ENCODE measurements at regions not wholly inside any gene's neighbourhood (a gene's known extent, or its start where the extent isn't known, plus 50 kb on each side); places are given as distances from the start of the nearest gene placed in this dataset.

GRCh38 chr3:150080058-150080730, 109.5 kb upstream of the PFN2 start:
- H3K4me2 ChIP-seq (ENCODE audit: low read length) = peak overlapping the region; percentile 43
- ChIA-PET POLR2A (ENCODE audit: unreplicated experiment) (interaction anchor here (1.1 kb wide), 1 partner anchor 104 kb away, joined by 7 read pairs; no protein-coding TSS in a partner anchor), CTCF (interaction anchor here (0.8 kb wide), 1 partner anchor 104 kb away, joined by 3 read pairs; no protein-coding TSS in a partner anchor)
- H3K9me3 ChIP-seq (ENCODE audit: low read length) = peaks cover 8% of the 10 kb centered on the region; the same call in 1 of the 2 replicates
- no peaks in the 10 kb centered on the region for H3K79me2 ChIP-seq (ENCODE audit: low read length)
- H3K4me1 ChIP-seq (ENCODE audit: insufficient read depth, low read length) = peaks cover 56% of the 10 kb centered on the region
- peak overlapping the region; percentile 84 for H3K27ac ChIP-seq (ENCODE audit: low read length)
- ATAC-seq (no peak), DNase-seq (no peak)
- TF ChIP-seq CTCF (conservative IDR thresholded peaks at IDR 0.05; ENCODE audit: low read depth, low read length) (no peak), EZH2 (IDR thresholded peaks at IDR 0.05; ENCODE audit: low read length, unreplicated experiment) (no peak)
- H3K4me3 ChIP-seq (ENCODE audit: low read length) = no peak overlapping the region
- H4K20me1 ChIP-seq (ENCODE audit: low read length) = no peaks in the 10 kb centered on the region
- H3K27me3 ChIP-seq (ENCODE audit: low read length) = no peaks in the 10 kb centered on the region
- H3K9me2 ChIP-seq (replicated peaks; ENCODE audit: low read length) = no peaks in the 10 kb centered on the region
- intact Hi-C loops (cut with micrococcal nuclease) = no loop called here
- peaks cover 5% of the 10 kb centered on the region; the same call in 1 of the 2 replicates for H3K36me3 ChIP-seq (ENCODE audit: low read depth, low read length)
- BruUV-seq (replicated peaks) = no TSS peak
- no peak overlapping the region for H2AFZ ChIP-seq (ENCODE audit: low read length)
- no peak overlapping the region for H3K9ac ChIP-seq (ENCODE audit: low read length)
- H3F3A ChIP-seq (ENCODE audit: low read length, unreplicated experiment) = peaks cover 11% of the 10 kb centered on the region

- Histone ChIP-seq H3K27me3 (ENCODE audit: low read length) (no peaks in the 10 kb centered on the region), H3K9me2 (replicated peaks; ENCODE audit: low read length) (no peaks in the 10 kb centered on the region), H3K79me2 (ENCODE audit: low read length) (no peaks in the 10 kb centered on the region), H3K9ac (ENCODE audit: low read length) (peak overlapping the region; percentile 45), H3F3A (ENCODE audit: low read length, unreplicated experiment) (peaks cover 11% of the 10 kb centered on the region), H2AFZ (ENCODE audit: low read length) (peak overlapping the region; percentile 65), H3K36me3 (ENCODE audit: low read depth, low read length) (peaks cover 5% of the 10 kb centered on the region; the same call in 1 of the 2 replicates), H3K4me1 (ENCODE audit: insufficient read depth, low read length) (peaks cover 59% of the 10 kb centered on the region), H3K4me3 (ENCODE audit: low read length) (no peak overlapping the region), H4K20me1 (ENCODE audit: low read length) (no peaks in the 10 kb centered on the region), H3K4me2 (ENCODE audit: low read length) (peak overlapping the region; percentile 60), H3K9me3 (ENCODE audit: low read length) (peaks cover 8% of the 10 kb centered on the region; the same call in 1 of the 2 replicates), H3K27ac (ENCODE audit: low read length) (peak overlapping the region; percentile 84)
- DNase-seq (peak; percentile 91), ATAC-seq (peak; percentile 74)
- intact Hi-C loops (cut with micrococcal nuclease) = loop anchor here (1.0 to 2.0 kb wide), 3 partner anchors 28 to 108 kb away; partner anchors contain the start of gene PFN2
- BruUV-seq (replicated peaks) = no TSS peak
- ChIA-PET POLR2A (ENCODE audit: unreplicated experiment) (interaction anchor here (0.6 kb wide), 1 partner anchor 109 kb away, joined by 3 read pairs; no protein-coding TSS in a partner anchor), CTCF (no interaction called here)
- TF ChIP-seq CTCF (conservative IDR thresholded peaks at IDR 0.05; ENCODE audit: low read depth, low read length) (no peak), EZH2phosphoT487 (IDR thresholded peaks at IDR 0.05; ENCODE audit: borderline replicate concordance, low read length) (no peak), EZH2 (IDR thresholded peaks at IDR 0.05; ENCODE audit: low read length, unreplicated experiment) (no peak)
These were observed 108.5 kb upstream of the PFN2 start for GRCh38 chr3:150079029-150079739.
